Type B pancreatic cell (in vitro differentiated cells): ENCODE measurements at regions not wholly inside any gene's neighbourhood (a gene's known extent, or its start where the extent isn't known, plus 50 kb on each side); places are given as distances from the start of the nearest gene placed in this dataset.

Experiments
- DNase-seq: peaks from one replicate; pipeline ENCODE4 v3.0.0; 2021; ENCODE audit warnings: mixed read lengths; ENCODE audit not compliant: unreplicated experiment; ENCODE audit errors: extremely low spot score
- H3K27ac Mint-ChIP-seq: 2 replicates; pipeline ENCODE4 v1.8.0; 2021; ENCODE audit warnings: mild to moderate bottlenecking, mixed read lengths
- H3K27me3 Mint-ChIP-seq: 2 replicates; pipeline ENCODE4 v1.8.0; 2021; ENCODE audit warnings: mixed read lengths
- H3K36me3 Mint-ChIP-seq: 2 replicates; pipeline ENCODE4 v1.8.0; 2021; ENCODE audit warnings: mixed read lengths
- H3K4me1 Mint-ChIP-seq: one replicate; pipeline ENCODE4 v1.8.0; 2021; ENCODE audit warnings: mixed read lengths; ENCODE audit not compliant: unreplicated experiment
- H3K4me3 Mint-ChIP-seq: 2 replicates; pipeline ENCODE4 v1.8.0; 2021; ENCODE audit warnings: mild to moderate bottlenecking, mixed read lengths
- H3K9me3 Mint-ChIP-seq: 2 replicates; pipeline ENCODE4 v1.8.0; 2021; ENCODE audit warnings: mixed read lengths
- TF ChIP-seq, protein P1 (sequence below): fragments of 200-600 bp; sonication (generic); conservative IDR thresholded peaks from 2 replicates; pipeline ENCODE4 v1.5.0; 2021; ENCODE audit warnings: antibody characterized with exemption, mild to moderate bottlenecking

DNA sequence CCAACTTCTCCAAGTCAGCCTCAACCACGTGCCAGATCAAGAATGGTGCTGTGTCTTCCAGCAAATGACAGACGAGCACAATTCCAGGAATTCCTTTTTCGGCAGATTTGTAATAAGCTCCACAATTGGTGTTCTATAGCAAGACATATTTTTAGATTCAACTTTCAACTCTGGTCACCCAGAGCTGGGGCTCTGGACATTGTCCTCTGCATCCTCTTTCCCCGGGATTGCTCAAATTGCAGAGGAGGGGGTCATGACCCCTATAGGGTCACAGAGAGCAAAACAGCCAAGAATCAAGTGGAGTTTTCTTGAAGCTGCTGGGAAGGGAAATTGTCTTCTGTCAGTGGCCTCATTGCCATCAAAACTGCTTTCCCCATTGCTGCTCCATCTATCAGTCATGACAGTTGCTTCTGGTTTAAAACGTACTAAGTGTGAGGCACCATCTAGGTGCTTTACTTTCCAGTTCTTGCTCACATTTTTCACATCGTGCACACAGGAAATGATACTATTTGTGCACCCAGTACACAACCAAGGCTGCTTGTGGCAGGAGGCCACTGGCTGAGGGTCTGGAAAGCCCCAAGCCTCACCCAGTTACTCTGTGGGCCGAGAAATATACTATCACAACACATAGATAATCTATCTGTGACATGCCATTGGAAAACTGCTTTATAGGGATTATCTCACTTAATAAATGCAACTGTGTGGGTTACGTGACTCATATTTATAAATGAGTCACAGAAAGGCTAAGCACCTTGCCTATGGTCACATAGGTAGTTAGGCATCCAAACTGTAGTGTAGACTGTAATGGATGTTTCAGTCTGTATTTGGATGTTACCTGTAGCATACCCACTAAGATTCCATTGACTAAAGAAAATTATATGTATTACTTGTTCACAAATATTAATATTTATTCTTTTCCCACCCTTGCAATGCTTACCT, 91.7 kb upstream of the PHOX2B start:
- H3K4me1 Mint-ChIP-seq, result peaks cover 5% of the 10 kb centered on the region
- no peak overlapping the region for H3K27ac Mint-ChIP-seq
- H3K27me3 Mint-ChIP-seq, result peaks cover 19% of the 10 kb centered on the region
- no peak for DNase-seq
- H3K36me3 Mint-ChIP-seq, result no peaks in the 10 kb centered on the region
- TF ChIP-seq, protein P1, sequence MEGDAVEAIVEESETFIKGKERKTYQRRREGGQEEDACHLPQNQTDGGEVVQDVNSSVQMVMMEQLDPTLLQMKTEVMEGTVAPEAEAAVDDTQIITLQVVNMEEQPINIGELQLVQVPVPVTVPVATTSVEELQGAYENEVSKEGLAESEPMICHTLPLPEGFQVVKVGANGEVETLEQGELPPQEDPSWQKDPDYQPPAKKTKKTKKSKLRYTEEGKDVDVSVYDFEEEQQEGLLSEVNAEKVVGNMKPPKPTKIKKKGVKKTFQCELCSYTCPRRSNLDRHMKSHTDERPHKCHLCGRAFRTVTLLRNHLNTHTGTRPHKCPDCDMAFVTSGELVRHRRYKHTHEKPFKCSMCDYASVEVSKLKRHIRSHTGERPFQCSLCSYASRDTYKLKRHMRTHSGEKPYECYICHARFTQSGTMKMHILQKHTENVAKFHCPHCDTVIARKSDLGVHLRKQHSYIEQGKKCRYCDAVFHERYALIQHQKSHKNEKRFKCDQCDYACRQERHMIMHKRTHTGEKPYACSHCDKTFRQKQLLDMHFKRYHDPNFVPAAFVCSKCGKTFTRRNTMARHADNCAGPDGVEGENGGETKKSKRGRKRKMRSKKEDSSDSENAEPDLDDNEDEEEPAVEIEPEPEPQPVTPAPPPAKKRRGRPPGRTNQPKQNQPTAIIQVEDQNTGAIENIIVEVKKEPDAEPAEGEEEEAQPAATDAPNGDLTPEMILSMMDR, result no peak
- no peaks in the 10 kb centered on the region for H3K9me3 Mint-ChIP-seq
- H3K4me3 Mint-ChIP-seq, result no peak overlapping the region

DNA sequence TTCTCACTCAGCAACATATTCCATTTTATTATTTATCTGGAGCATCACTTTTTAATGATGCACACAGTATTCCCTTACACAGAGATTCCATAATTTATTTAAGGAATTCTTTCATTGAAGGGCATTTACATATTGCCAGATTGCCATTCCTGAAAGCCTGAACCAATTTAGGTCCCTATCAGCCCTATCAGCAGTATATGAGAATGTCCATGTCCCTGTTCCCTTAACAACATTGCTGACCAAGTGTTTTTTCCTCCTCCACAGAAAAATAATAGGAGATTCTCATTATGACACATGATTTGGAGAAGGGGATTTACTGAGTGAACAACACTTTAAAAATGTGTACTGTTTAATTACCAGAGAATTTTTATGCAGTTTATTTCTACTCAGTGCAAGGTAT, 90.1 kb upstream of the PHOX2B start:
- no peaks in the 10 kb centered on the region for H3K36me3 Mint-ChIP-seq
- no peak overlapping the region for H3K4me3 Mint-ChIP-seq
- TF ChIP-seq, protein P1, result no peak
- H3K27me3 Mint-ChIP-seq, result peaks cover 17% of the 10 kb centered on the region
- no peak overlapping the region for H3K27ac Mint-ChIP-seq
- DNase-seq, result no peak
- peaks cover 5% of the 10 kb centered on the region for H3K4me1 Mint-ChIP-seq
- no peaks in the 10 kb centered on the region for H3K9me3 Mint-ChIP-seq

DNA sequence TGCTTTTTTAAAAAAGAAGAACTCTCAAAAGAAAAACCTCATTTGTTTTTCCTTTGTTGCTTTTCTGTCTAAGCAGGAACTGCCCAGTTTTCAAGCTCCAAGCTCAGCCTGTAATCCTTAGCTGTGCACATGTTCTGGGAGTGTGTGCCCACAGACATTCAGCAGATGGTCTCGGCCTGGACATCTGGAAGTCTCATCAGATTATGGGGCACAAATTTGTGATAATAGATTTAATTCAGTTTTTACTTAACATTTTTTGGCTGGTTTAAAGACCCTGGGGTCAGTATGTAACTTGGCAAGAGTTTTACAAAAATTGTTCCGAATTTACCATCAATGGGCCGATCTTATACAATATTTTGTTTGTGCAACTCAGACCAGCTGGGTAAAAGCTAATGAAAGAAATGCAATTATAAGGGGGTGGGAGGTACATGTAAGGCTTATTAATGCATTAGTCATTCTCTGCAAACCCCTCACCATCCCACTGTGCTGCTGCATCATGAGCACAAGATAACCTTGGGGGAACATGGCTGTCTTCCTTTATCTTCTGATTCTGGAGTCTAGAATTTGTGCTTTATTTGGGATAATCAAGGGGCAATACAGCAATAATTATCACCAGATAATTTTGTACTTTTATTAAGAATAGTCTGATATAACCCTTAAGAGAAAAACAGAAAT, 86.9 kb upstream of the PHOX2B start:
- peaks cover 5% of the 10 kb centered on the region for H3K4me1 Mint-ChIP-seq
- no peaks in the 10 kb centered on the region for H3K9me3 Mint-ChIP-seq
- no peak overlapping the region for H3K4me3 Mint-ChIP-seq
- H3K27ac Mint-ChIP-seq, result no peak overlapping the region
- no peak for DNase-seq
- peaks cover 27% of the 10 kb centered on the region for H3K27me3 Mint-ChIP-seq
- no peaks in the 10 kb centered on the region for H3K36me3 Mint-ChIP-seq
- TF ChIP-seq, protein P1, result no peak

DNA sequence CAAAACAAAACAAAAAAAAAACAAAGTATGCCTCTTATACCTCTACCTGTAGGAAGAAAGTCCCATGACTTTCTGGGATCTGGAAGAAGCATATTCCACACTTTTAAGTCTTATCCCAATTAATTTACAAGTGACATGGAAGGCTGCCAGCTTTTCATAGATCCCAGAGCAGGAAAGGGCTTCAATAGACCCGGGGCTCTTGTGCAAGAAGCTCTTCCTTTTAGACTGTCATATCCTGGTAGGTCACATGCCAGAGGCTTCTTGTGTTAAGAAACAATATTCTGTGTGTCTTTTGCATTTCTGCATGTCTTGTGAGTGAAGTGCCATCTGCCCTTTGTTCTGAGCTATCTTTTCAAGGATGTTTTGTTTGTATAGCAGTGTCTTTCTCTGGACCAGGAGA, 84.4 kb upstream of the PHOX2B start:
- H3K27ac Mint-ChIP-seq, result no peak overlapping the region
- H3K9me3 Mint-ChIP-seq, result no peaks in the 10 kb centered on the region
- DNase-seq, result no peak
- H3K4me1 Mint-ChIP-seq, result no peaks in the 10 kb centered on the region
- no peak overlapping the region for H3K4me3 Mint-ChIP-seq
- H3K27me3 Mint-ChIP-seq, result peaks cover 26% of the 10 kb centered on the region
- TF ChIP-seq, protein P1, result no peak
- no peaks in the 10 kb centered on the region for H3K36me3 Mint-ChIP-seq

DNA sequence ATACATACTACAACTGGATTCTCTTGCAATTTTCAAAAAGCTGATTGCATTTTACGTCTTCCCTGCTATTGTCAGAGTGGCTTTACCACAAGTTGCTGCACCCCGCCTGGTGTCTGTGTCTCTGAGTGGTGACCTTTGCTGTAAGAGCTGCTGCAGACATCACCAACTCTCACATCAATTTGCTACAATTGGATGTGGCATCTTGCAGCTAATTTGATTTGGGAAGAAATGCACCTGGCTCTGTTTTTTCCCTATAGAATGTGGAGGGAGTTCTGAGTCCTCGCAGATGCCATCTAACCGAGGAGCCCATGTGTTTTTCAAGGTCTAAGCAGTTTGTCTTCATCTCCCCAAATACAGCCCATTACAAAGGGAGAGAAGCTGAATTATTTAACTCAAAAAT, 73.8 kb upstream of the PHOX2B start:
- peaks cover 69% of the 10 kb centered on the region for H3K27me3 Mint-ChIP-seq
- no peaks in the 10 kb centered on the region for H3K9me3 Mint-ChIP-seq
- TF ChIP-seq, protein P1, result no peak
- H3K36me3 Mint-ChIP-seq, result no peaks in the 10 kb centered on the region
- H3K4me1 Mint-ChIP-seq, result no peaks in the 10 kb centered on the region
- H3K27ac Mint-ChIP-seq, result no peak overlapping the region
- no peak overlapping the region for H3K4me3 Mint-ChIP-seq
- DNase-seq, result no peak
